Ascending aorta (tissue), 2 donors: ENCODE measurements at regions not wholly inside any gene's neighbourhood (a gene's known extent, or its start where the extent isn't known, plus 50 kb on each side); places are given as distances from the start of the nearest gene placed in this dataset.

Experiments used
- DNase-seq, 2 donors: peaks; one replicate each; pipeline ENCODE4 v3.0.0-alpha.2; 2019; ENCODE audit warnings: low spot score in 2 of 2
- H3K27ac ChIP-seq, 2 donors: fragments of 200-600 bp; sonication (generic); one replicate each; pipeline ENCODE4 v1.5.1; 2016 to 2017; ENCODE audit warnings: mild to moderate bottlenecking in 1 of 2
- H3K27me3 ChIP-seq: fragments of 200-600 bp; sonication (generic); one replicate; pipeline ENCODE4 v1.5.1; 2017
- H3K36me3 ChIP-seq, 2 donors: fragments of 200-600 bp; sonication (generic); one replicate each; pipeline ENCODE4 v1.5.1; 2016
- H3K4me1 ChIP-seq, 2 donors: fragments of 200-600 bp; sonication (generic); one replicate each; pipeline ENCODE4 v1.5.1; 2016 to 2017; ENCODE audit warnings: mild to moderate bottlenecking in 1 of 2
- H3K4me3 ChIP-seq, 2 donors: fragments of 200-600 bp; sonication (generic); one replicate each; pipeline ENCODE4 v1.5.1; 2016 to 2017; ENCODE audit warnings: mild to moderate bottlenecking in 1 of 2
- H3K9me3 ChIP-seq, 2 donors: fragments of 200-600 bp; sonication (generic); one replicate each; pipeline ENCODE4 v1.5.1; 2016
- CTCF ChIP-seq, 3 experiments: fragments of 200-600 bp in 2 of 3; fragments of 450-650 bp in 1 of 3; sonication (generic) in 2 of 3; IDR thresholded peaks; one replicate each; pipeline ENCODE4 v1.5.1; 2016 to 2019; ENCODE audit warnings: antibody characterized with exemption in 3 of 3, mild to moderate bottlenecking in 1 of 3, moderate library complexity in 1 of 3
- intact Hi-C: fragments of 100-400 bp; cut with DNase I; formaldehyde crosslinking; loops from one replicate; pipeline ENCODE4 v1.15.1; 2023

- no peak for TF ChIP-seq CTCF (IDR thresholded peaks at IDR 0.05)
- intact Hi-C loops = no loop called here
- Histone ChIP-seq H3K36me3 (no peaks in the 10 kb centered on the region), H3K9me3 (no peaks in the 10 kb centered on the region), H3K4me1 (no peaks in the 10 kb centered on the region), H3K27me3 (no peaks in the 10 kb centered on the region), H3K27ac (no peak overlapping the region), H3K4me3 (no peak overlapping the region)
- DNase-seq = no peak
Observed at GRCh38 chr2:15045054-15045453, 412.5 kb downstream of the LRATD1 start.

- no peaks in the 10 kb centered on the region for H3K9me3 ChIP-seq
- no peaks in the 10 kb centered on the region for H3K4me1 ChIP-seq
- TF ChIP-seq CTCF (IDR thresholded peaks at IDR 0.05) = no peak
- intact Hi-C loops = no loop called here
- H3K27me3 ChIP-seq = no peaks in the 10 kb centered on the region
- no peak for DNase-seq
- H3K36me3 ChIP-seq = no peaks in the 10 kb centered on the region
- H3K27ac ChIP-seq = no peak overlapping the region
- no peak overlapping the region for H3K4me3 ChIP-seq
Observed at GRCh38 chr2:15047184-15047583, 414.7 kb downstream of the LRATD1 start.

- no peak overlapping the region for H3K27ac ChIP-seq
- DNase-seq = no peak
- H3K9me3 ChIP-seq = no peaks in the 10 kb centered on the region
- intact Hi-C loops = no loop called here
- H3K4me3 ChIP-seq = no peak overlapping the region
- no peaks in the 10 kb centered on the region for H3K36me3 ChIP-seq
- no peak for TF ChIP-seq CTCF (IDR thresholded peaks at IDR 0.05)
- no peaks in the 10 kb centered on the region for H3K27me3 ChIP-seq
- H3K4me1 ChIP-seq = no peaks in the 10 kb centered on the region
Observed at GRCh38 chr2:15048000-15048399, 415.5 kb downstream of the LRATD1 start.

GRCh38 chr2:15049096-15049993 lies 416.8 kb downstream of the LRATD1 start:
- no peaks in the 10 kb centered on the region for H3K9me3 ChIP-seq
- H3K4me1 ChIP-seq = no peaks in the 10 kb centered on the region
- H3K36me3 ChIP-seq = no peaks in the 10 kb centered on the region
- no peak overlapping the region for H3K27ac ChIP-seq
- TF ChIP-seq CTCF (IDR thresholded peaks at IDR 0.05) = no peak
- intact Hi-C loops = no loop called here
- H3K4me3 ChIP-seq = no peak overlapping the region
- no peak for DNase-seq
- no peaks in the 10 kb centered on the region for H3K27me3 ChIP-seq

- intact Hi-C loops = no loop called here
- Histone ChIP-seq H3K4me1 (no peaks in the 10 kb centered on the region), H3K36me3 (no peaks in the 10 kb centered on the region), H3K27me3 (no peaks in the 10 kb centered on the region), H3K4me3 (no peak overlapping the region), H3K9me3 (no peaks in the 10 kb centered on the region), H3K27ac (no peak overlapping the region)
- no peak for DNase-seq
- TF ChIP-seq CTCF (IDR thresholded peaks at IDR 0.05) = no peak
Observed at GRCh38 chr2:15050483-15050882, 418.0 kb downstream of the LRATD1 start.
